HG02943 (cell line): ENCODE measurements at regions not wholly inside any gene's neighbourhood (a gene's known extent, or its start where the extent isn't known, plus 50 kb on each side); places are given as distances from the start of the nearest gene placed in this dataset.

Experiments used
- ATAC-seq: cut with Tn5 transposase; IDR thresholded peaks from one replicate; pipeline ENCODE4 v1.9.1; 2021; ENCODE audit warnings: mild to moderate bottlenecking, low read depth, moderate library complexity; ENCODE audit not compliant: unreplicated experiment

GRCh38 chr6:118761645-118762044 is 110.3 kb upstream of the CEP85L start:
- ATAC-seq = no peak

- ATAC-seq = no peak
These were observed 107.6 kb upstream of the CEP85L start for GRCh38 chr6:118758946-118759345.

DNA sequence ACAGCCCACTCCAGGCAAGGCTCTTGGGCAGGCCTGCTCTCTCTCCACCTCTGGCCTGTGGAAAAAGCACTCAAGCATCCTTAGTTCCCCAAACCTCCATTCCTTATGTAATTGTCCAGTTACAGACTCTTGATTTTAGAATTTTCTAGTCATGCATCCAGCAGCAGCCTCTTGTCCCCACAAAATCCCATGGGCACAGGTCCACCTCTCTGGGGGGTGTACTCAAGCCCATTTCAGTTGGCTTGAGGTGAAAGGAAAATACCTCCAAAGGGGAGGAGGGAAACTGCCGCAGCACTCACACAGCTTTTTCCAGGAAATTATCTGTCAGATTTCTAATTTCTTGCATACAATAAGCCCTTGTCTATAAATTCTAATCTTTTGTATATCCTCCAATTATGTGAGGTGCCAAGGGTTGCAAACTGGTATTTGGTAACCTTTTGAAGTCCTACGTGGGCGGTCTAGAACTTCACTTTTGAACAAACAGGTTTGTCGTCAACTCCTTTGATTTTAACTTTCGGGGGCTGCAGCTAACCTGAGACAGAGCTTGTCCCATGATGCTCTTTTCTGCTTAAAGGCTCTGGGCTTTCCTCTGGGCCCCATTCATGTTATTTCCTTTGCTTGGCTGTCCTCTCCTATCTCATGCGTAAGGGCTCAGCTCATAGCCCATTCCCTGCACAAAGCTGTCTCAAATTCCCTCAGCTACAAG is 104.7 kb upstream of the CEP85L start:
- ATAC-seq = no peak

GRCh38 chr6:118752803-118753202 is 101.4 kb upstream of the CEP85L start:
- ATAC-seq = no peak

DNA sequence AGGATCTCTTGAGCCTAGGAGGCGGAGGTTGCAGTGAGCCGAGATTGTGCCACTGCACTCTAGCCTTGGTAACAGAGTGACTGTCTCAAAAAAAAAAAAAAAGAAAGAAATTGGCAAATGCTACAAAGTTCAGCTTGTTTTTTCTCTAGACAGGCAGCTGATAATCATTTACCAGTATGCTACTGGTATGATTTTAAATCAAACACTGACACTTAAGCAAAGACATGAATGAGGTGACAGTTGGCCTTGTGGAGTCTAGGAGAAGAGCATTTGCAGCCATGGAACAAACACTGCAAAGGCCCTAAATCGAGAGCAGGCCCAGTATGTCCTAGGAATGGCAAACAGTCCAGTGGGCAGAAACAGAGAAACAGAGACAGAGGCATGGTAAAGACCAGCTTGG is 99.7 kb upstream of the CEP85L start:
- no peak for ATAC-seq

GRCh38 chr6:118750143-118750542 is 98.8 kb upstream of the CEP85L start:
- no peak for ATAC-seq

DNA sequence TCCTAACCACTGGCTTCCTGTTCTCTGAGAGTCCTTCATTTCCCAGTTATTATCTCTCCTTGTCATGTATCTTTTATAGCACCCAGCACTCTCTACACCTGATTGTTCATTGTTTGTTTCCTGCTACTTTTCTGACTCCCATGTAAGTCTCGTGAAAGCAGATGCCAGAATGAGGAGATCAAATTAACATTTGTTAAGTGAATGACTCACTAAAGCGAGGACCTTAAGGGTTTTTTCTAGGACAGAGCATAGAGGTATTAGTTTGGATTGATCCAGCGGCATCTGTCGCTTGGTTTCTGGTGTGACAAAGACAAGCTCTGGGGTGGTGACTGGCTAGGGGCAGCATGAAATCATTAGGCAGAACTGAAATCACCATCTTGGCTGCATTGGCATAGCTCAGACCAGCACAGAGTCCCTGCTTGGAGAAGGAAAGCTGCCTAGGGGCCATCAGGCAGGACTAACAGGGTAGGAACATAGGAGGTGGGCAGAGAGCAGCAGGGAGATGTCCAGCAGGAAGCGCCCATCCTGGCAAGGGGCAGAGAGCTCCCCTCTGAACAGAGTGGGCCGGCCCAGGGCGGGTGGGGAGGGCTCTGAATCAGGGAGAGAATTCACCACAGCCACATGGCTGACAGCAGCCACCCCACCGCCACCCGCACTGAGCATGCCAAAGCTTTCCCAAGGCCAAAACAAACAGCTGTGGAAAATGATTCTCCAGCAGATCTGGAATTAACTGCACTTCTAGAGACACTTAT is 97.1 kb upstream of the CEP85L start:
- no peak for ATAC-seq

- no peak for ATAC-seq
These were observed 95.4 kb upstream of the CEP85L start for GRCh38 chr6:118746825-118747174.

DNA sequence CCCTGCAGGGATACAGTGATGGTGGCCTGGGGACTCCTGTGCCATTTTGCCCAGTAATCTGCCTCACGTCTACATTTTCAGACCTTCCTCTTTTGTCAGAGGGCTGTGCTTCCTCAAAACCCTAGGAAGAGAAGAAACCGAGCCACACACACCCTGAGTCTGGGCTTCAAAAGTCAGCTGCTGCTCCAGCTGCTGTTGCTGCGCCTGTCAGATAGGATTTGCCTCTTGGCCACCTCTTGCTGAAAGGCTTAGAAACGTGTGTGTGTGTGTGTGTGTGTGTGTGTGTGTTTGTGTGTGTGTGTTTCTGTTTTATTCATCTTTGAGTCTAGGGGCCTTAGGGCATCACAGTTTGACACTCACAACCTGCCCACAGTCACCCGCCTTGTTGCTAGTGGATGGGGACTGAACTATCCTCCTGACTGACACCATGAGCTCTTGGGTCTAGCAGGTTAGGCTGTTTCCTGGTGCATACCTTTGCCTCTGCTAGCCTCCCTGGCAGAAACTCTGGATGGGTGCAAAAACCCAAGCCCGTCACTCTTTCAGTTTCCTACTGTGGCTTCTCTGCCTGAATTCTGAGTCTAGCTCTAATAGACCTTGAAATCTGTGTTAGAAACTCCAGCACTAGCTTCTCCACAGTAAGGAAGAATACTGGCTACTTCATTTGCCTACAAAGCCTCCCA is 94.9 kb upstream of the CEP85L start:
- ATAC-seq = no peak

GRCh38 chr6:118745156-118745555 is 93.8 kb upstream of the CEP85L start:
- no peak for ATAC-seq

DNA sequence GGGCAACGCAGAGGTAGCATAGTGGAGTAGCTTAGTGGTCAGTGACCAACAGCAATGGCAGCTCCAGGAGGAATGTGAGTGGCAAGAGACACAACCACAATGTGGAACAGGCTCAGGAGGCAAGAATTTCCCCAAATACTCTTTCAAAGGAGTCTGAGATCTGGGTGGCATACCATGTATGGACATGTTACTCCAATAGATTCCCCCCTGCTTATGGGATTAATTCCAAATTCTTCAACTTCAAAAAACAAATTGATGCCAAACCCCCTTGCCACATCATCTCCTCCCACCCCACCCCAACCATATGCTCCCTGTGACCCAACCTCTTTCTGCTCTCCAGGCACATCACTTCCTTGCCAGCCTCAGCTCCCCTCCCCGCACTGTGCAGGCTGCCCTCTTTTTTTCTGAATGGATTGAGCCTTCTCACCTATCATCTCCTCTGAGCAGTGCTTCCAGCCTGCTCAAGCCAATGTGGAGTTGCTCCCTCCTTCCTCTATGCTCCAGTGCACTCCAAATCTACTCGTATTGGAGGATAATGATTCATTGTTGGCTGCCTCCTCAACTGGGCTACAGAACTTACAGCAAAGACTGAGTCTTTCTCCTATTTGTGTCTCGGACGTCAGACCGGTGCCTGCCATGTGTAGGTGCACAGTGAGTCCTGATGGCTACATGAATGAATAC is 93.0 kb upstream of the CEP85L start:
- ATAC-seq = no peak

GRCh38 chr6:118743746-118744145 is 92.4 kb upstream of the CEP85L start:
- ATAC-seq = no peak

DNA sequence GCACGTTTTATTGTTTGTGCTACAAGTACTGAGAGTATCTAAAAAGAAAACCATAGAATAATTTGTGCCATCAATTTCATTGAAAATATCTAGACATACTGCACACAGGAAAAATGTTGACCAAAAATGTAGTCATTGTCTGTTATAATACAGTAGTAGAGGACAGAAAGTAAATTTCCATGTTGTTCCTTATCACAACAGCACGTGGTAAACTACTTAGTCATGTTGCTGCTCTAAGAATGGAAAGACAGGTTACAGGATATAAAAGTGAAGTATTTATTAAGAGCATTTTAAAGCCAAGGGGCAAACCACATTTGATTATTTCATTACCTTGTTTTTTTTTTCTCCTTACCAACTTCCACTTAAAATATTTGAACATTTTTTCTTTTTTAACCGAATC is 89.0 kb upstream of the CEP85L start:
- no peak for ATAC-seq

- ATAC-seq = no peak
These were observed 88.4 kb upstream of the CEP85L start for GRCh38 chr6:118739696-118740353.

DNA sequence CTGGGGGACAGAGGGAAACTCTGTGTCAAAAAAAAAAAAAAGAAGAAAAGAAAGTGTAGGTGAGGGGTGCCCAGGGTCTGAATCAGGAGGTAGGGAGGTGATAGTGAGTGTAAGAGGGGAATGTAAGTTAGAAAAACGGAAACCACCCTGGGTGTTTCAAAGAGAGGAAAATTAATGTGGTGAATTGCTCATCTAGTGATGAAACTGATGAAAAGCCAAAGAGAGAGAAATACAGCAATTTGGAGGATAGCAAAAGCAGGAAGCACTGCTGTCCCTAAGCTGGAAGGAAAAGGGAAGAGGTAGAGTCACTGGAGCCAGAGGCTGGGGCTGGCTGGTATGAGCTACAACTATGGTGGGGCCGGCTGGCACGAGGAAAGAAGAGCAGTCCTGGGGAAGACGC is 85.0 kb upstream of the CEP85L start:
- ATAC-seq = no peak

GRCh38 chr6:118735320-118735719 is 83.9 kb upstream of the CEP85L start:
- no peak for ATAC-seq

GRCh38 chr6:118725944-118726343 is 74.6 kb upstream of the CEP85L start:
- no peak for ATAC-seq

DNA sequence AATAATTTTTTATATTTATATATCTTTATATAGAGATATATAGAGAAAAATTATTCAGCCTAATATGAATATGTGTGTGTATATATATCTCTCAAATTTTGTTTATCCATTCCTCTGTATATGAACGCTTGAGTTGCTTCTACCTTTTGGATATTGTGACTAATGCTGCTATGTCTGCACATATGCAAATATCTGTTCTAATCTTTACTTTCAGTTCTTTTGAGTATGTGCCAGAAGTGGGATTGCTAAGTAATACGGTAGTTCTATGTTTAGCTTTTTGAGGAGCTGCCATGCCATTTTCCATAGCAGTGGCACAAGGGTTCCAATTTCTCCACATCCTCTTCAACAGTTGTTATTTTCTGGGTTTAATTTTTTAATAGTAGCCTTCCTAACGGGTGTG is 72.8 kb upstream of the CEP85L start:
- ATAC-seq = peak; percentile 86

DNA sequence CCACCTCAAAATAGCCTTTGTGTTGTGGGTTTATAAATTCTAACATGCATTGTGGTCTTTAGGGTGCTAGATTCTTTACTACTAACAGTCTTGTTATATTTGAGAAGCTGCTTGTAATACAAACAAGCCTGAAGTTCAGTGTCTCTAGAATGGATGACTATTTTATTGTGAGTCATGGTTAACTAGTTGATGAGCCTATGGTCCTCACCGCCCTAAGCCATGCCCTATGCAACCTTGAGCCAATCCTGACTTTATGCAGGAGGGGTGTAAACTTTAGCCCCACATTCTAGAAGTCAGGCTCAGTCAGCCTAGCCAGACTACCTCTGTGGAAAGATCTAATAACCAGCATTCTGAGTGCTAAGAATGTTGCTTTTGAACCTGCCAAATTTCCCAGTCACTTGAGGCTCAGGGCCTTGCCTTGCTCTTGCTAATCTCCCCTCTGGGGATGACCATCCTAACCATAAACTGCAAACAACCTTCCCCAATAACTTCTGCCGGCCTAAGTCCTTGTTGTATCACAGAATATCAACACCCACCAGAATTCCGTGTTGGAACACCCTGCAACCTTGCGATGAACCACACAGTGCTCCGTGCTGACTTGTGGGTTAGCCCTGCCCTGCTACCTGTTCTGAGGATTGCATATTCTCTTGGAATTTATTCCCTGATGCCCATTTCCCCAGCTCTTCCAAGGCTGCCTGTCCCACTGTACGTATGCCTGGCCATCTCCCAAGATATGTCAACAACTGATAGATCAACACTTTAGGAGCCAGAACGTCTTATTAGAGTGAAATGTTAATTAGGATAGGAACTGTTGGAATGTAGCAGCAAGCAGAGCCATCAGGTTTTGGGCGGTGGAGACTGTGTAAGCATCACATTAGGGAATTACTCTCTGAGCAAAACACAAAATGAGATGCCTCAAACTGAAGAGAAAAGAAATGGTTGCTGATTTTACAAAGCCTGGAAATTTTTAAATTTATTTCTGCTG is 71.7 kb upstream of the CEP85L start:
- ATAC-seq = no peak

DNA sequence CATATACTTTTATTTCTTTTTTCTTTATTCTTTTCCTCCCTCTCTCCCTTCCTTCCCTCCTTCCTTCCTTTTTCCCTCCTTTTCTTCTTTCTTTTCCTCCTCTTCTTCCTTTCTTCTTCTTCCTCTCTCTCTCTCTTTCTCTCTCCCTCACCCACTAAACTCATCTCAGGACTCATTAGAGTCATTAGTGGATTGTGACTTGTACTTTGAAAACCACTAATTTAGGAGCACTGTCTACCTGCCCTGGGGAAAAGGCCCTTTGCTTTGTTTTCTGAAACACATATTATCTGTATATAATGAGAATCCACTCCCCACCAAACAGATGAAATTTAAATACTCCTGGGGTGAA is 68.7 kb upstream of the CEP85L start:
- no peak for ATAC-seq
